SK-N-MC (cell line): ENCODE measurements at regions not wholly inside any gene's neighbourhood (a gene's known extent, or its start where the extent isn't known, plus 50 kb on each side); places are given as distances from the start of the nearest gene placed in this dataset.
"Not testable (repeated sequence)": the region's sequence is repeated elsewhere in the genome, so short reads cannot be mapped to it uniquely, and the experiment has no call there.

ENCODE experiments used
- EZH2 ChIP-seq: fragments of 200-600 bp; sonication (generic); IDR thresholded peaks from one replicate; pipeline ENCODE4 v1.6.1; 2017; ENCODE audit warnings: antibody characterized with exemption
- FOXP2 ChIP-seq: optimal IDR thresholded peaks from 2 replicates; pipeline ENCODE3; 2011; ENCODE audit warnings: mild to moderate bottlenecking, moderate library complexity; ENCODE audit not compliant: insufficient read depth; ENCODE audit errors: extremely low read length, control extremely low read depth
- POLR2AphosphoS5 ChIP-seq: IDR thresholded peaks from 2 replicates; pipeline ENCODE4 v1.6.1; 2012; ENCODE audit warnings: mild to moderate bottlenecking, low read depth, low read length, borderline replicate concordance

DNA sequence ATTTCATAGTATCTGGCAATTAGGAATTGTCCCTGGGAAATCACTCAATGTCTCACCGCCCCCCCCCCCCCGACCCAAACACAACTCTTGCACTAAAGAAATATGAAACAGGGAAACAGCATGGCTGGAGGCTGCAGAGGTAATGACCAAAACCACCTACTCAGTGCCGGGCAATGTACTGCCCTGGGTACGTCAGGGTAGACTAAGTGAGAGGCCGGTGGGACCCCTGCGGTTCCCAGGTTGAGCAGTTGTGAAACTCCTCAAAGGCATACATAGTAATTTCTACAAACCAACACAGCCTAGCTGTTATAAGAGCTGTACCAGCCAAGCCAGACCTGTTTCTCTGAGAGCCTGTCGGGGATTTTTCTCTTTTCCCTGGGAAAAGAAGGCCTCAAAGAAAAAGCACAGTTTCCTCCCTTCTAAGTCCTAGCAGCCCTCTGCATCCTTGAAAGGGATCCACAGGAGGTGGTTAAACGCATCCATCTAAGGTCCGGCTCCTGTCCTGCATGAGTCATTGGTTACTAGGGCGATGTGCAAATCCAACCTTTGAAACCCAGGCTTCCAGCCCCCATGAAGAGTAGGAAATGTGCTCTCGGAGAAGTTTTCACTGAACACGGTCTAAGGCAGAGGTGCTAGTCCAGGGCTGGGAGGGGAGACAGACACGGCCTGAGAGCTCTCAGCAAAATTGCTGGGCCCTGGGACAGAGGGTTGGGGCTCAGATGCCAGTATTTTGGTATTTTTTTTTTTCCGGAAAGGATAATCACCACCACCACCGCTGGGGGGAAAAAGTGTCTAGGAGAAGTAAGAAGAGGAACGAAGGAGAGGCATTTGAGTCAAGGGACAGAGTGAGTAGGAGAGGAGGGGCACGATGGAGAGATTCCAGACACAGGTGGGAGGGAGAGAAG, 172.8 kb downstream of the ATP6V0E2 start:
- TF ChIP-seq EZH2, POLR2AphosphoS5, FOXP2: not testable (repeated sequence)
